ENCODE measurements at regions not wholly inside any gene's neighbourhood (a gene's known extent, or its start where the extent isn't known, plus 50 kb on each side); places are given as distances from the start of the nearest gene placed in this dataset.

- TF ChIP-seq EZH2phosphoT487 (IDR thresholded peaks at IDR 0.05; ENCODE audit: low read depth): no peak
- no peak for TF ChIP-seq CTCF (IDR thresholded peaks at IDR 0.05; ENCODE audit: low read depth, low read length)
- no peak overlapping the region for H3K9ac ChIP-seq (ENCODE audit: low read length)
- no peaks in the 10 kb centered on the region for H3K4me1 ChIP-seq (ENCODE audit: low read length)
- no peak overlapping the region for H3K4me2 ChIP-seq (ENCODE audit: low read length)
- no peak overlapping the region for H3K4me3 ChIP-seq (ENCODE audit: low read length)
- H3K27me3 ChIP-seq (ENCODE audit: low read depth, low read length): no peaks in the 10 kb centered on the region; the same call in 1 of the 2 replicates
- H4K20me1 ChIP-seq (ENCODE audit: insufficient read depth, low read length): no peaks in the 10 kb centered on the region
- H3K9me3 ChIP-seq (ENCODE audit: insufficient read depth, low read length): no peaks in the 10 kb centered on the region
- H3K36me3 ChIP-seq (replicated peaks; ENCODE audit: low read depth, low read length): no peaks in the 10 kb centered on the region
- no peak overlapping the region for H2AFZ ChIP-seq (ENCODE audit: low read depth, low read length)
- no peak overlapping the region for H3K27ac ChIP-seq (ENCODE audit: low read length)
- no peaks in the 10 kb centered on the region for H3K79me2 ChIP-seq (ENCODE audit: low read length)
These were observed 103.0 kb downstream of the TRIB2 start for GRCh38 chr2:12819721-12820120.

- no peaks in the 10 kb centered on the region for H3K36me3 ChIP-seq (replicated peaks; ENCODE audit: low read depth, low read length)
- no peak overlapping the region for H3K4me3 ChIP-seq (ENCODE audit: low read length)
- no peak overlapping the region for H3K4me2 ChIP-seq (ENCODE audit: low read length)
- no peaks in the 10 kb centered on the region for H3K9me3 ChIP-seq (ENCODE audit: insufficient read depth, low read length)
- no peaks in the 10 kb centered on the region for H3K4me1 ChIP-seq (ENCODE audit: low read length)
- no peaks in the 10 kb centered on the region for H3K79me2 ChIP-seq (ENCODE audit: low read length)
- no peak overlapping the region for H3K27ac ChIP-seq (ENCODE audit: low read length)
- no peaks in the 10 kb centered on the region; the same call in 1 of the 2 replicates for H3K27me3 ChIP-seq (ENCODE audit: low read depth, low read length)
- H4K20me1 ChIP-seq (ENCODE audit: insufficient read depth, low read length): no peaks in the 10 kb centered on the region
- H3K9ac ChIP-seq (ENCODE audit: low read length): no peak overlapping the region
- TF ChIP-seq EZH2phosphoT487 (IDR thresholded peaks at IDR 0.05; ENCODE audit: low read depth) (no peak), CTCF (IDR thresholded peaks at IDR 0.05; ENCODE audit: low read depth, low read length) (no peak)
- H2AFZ ChIP-seq (ENCODE audit: low read depth, low read length): no peak overlapping the region
These were observed 104.9 kb downstream of the TRIB2 start for GRCh38 chr2:12821656-12822055.

GRCh38 chr2:12824351-12824777 lies 107.6 kb downstream of the TRIB2 start:
- no peaks in the 10 kb centered on the region for H3K36me3 ChIP-seq (replicated peaks; ENCODE audit: low read depth, low read length)
- H3K27ac ChIP-seq (ENCODE audit: low read length): no peak overlapping the region
- no peaks in the 10 kb centered on the region for H3K4me1 ChIP-seq (ENCODE audit: low read length)
- H3K4me2 ChIP-seq (ENCODE audit: low read length): no peak overlapping the region
- H3K4me3 ChIP-seq (ENCODE audit: low read length): no peak overlapping the region
- H2AFZ ChIP-seq (ENCODE audit: low read depth, low read length): no peak overlapping the region
- H4K20me1 ChIP-seq (ENCODE audit: insufficient read depth, low read length): no peaks in the 10 kb centered on the region
- H3K9ac ChIP-seq (ENCODE audit: low read length): no peak overlapping the region
- no peaks in the 10 kb centered on the region for H3K79me2 ChIP-seq (ENCODE audit: low read length)
- no peak for TF ChIP-seq CTCF (IDR thresholded peaks at IDR 0.05; ENCODE audit: low read depth, low read length)
- TF ChIP-seq EZH2phosphoT487 (IDR thresholded peaks at IDR 0.05; ENCODE audit: low read depth): no peak
- no peaks in the 10 kb centered on the region; the same call in 1 of the 2 replicates for H3K27me3 ChIP-seq (ENCODE audit: low read depth, low read length)
- no peaks in the 10 kb centered on the region for H3K9me3 ChIP-seq (ENCODE audit: insufficient read depth, low read length)

GRCh38 chr2:12824778-12825379 lies 108.1 kb downstream of the TRIB2 start:
- H4K20me1 ChIP-seq (ENCODE audit: insufficient read depth, low read length): no peaks in the 10 kb centered on the region
- no peaks in the 10 kb centered on the region for H3K79me2 ChIP-seq (ENCODE audit: low read length)
- H3K4me3 ChIP-seq (ENCODE audit: low read length): no peak overlapping the region
- no peak for TF ChIP-seq EZH2phosphoT487 (IDR thresholded peaks at IDR 0.05; ENCODE audit: low read depth)
- no peak for TF ChIP-seq CTCF (IDR thresholded peaks at IDR 0.05; ENCODE audit: low read depth, low read length)
- H3K4me2 ChIP-seq (ENCODE audit: low read length): no peak overlapping the region
- no peak overlapping the region for H2AFZ ChIP-seq (ENCODE audit: low read depth, low read length)
- H3K27ac ChIP-seq (ENCODE audit: low read length): no peak overlapping the region
- H3K9ac ChIP-seq (ENCODE audit: low read length): no peak overlapping the region
- no peaks in the 10 kb centered on the region; the same call in 1 of the 2 replicates for H3K27me3 ChIP-seq (ENCODE audit: low read depth, low read length)
- H3K36me3 ChIP-seq (replicated peaks; ENCODE audit: low read depth, low read length): no peaks in the 10 kb centered on the region
- no peaks in the 10 kb centered on the region for H3K9me3 ChIP-seq (ENCODE audit: insufficient read depth, low read length)
- H3K4me1 ChIP-seq (ENCODE audit: low read length): no peaks in the 10 kb centered on the region

Data from OCI-LY3 (cell line).